GM10248 (cell line): ENCODE measurements at regions not wholly inside any gene's neighbourhood (a gene's known extent, or its start where the extent isn't known, plus 50 kb on each side); places are given as distances from the start of the nearest gene placed in this dataset.

Experiments
- CTCF ChIA-PET: fragments of 300-600 bp; sonication (Branson Sonifier 250); formaldehyde crosslinking; extraction: SDS; loops from one replicate; lab custom pipeline; 2021; ENCODE audit warnings: antibody characterized with exemption; lab: Yijun Ruan, JAX
- POLR2A ChIA-PET: fragments of 350-650 bp; sonication (Branson Sonifier 250); formaldehyde crosslinking; extraction: SDS; loops from one replicate; lab custom pipeline; 2020; ENCODE audit warnings: antibody characterized with exemption; lab: Yijun Ruan, JAX
- DNase-seq: peaks from one replicate; pipeline ENCODE4 v3.0.0; 2012; ENCODE audit errors: extremely low spot score
- CTCF ChIP-seq: IDR thresholded peaks from 2 replicates; pipeline ENCODE4 v1.5.1; 2012; ENCODE audit warnings: mild to moderate bottlenecking, low read depth; ENCODE audit errors: extremely low read depth, missing control alignments, control extremely low read depth

DNA sequence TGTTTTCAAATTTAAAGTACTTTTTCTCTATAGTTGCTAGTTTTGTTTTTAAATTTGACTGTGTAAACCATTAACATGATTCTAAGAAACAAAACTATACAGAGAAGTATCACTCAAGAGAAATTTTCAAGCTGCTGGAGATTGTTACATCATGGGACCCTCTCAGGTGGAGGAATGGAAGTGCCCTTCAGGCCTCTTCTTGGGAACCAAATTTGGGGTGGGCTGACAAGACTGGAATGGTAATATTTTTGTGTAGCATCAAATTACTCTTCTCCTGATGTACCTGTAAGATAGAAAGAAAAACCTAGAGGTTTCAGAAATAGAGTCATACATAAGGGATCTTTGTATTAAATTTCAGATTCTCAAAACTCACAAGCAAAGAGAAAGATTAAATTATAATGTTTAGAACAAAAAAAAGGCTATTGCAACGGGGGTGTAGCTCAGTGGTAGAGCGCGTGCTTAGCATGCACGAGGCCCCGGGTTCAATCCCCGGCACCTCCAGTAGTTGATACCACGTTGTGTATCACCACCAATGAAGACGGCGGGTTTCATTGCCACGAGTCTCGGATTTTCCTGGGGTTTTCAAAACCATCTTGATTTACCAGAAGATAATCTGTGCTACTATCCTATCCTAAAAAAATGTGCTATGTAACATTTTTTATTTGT lies 193.7 kb downstream of the GPX5 start:
- no peak for DNase-seq
- ChIA-PET POLR2A (no interaction called here), CTCF (interaction anchor here (1.5 kb wide), 1 partner anchor 9 kb away, joined by 4 read pairs; no protein-coding TSS in a partner anchor)
- no peak for TF ChIP-seq CTCF

DNA sequence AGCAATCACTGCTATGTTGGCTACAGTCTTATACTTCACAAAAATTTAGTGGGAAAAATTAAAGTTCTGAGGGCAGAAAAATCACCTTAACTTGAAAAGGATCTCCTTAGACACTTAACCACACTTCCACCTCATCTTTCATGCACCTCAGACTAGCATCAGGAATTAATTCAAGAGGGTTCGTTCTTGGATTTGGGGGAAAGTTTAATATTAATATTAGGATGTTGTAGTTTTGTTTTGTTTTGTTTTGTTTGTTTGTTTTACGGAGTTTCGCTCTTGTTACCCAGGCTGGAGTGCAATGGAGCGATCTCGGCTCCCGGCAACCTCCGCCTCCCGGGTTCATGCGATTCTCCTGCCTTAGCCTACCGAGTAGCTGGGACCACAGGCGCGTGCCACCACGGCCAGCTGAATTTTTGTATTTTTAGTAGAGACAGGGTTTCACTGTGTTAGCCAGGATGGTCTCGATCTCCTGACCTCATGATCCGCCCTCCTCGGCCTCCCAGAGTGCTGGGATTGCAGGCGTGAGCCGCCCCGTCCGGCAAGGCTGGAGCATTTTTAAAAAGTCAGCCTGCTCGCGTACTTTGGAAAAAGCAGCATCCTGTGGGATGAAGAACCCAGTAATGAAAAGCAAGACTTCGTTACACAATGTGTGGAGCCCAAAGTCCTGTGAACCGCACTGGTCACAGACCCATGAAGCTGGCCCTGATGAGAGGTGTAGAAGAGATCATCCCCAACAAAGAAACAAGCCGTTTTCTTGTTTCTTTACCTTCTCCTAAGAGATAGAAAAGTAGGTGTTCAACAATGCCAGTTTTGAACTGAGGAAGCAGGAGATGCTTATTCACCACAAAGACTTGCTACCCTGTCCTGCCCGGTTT lies 194.9 kb downstream of the GPX5 start:
- ChIA-PET POLR2A (no interaction called here), CTCF (no interaction called here)
- DNase-seq: no peak
- no peak for TF ChIP-seq CTCF

- no peak for DNase-seq
- ChIA-PET POLR2A (no interaction called here), CTCF (no interaction called here)
- TF ChIP-seq CTCF: no peak
Observed at GRCh38 chr6:28721372-28721771, 195.7 kb downstream of the GPX5 start.

DNA sequence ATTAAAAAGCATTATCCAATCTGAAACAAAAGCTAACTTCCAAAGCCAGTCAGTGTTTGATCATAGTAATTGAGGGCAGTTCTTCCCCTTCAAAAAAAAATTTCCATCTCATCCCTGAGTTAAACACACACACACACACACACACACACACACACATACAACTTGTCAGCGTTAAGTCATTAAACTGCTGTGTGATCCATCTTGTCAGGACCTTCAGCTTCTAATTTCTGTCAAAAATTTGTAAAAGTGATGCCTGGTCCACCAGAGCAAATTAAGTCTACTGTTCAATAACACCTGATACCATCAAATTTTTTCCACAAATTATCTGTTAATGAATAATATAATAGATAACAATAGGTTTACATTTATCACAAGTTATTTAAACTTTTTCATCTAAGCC lies 198.7 kb downstream of the GPX5 start:
- no peak for DNase-seq
- POLR2A ChIA-PET: no interaction called here
- CTCF ChIA-PET: interaction anchor here (1.0 kb wide), 1 partner anchor 9 kb away, joined by 3 read pairs; no protein-coding TSS in a partner anchor
- no peak for TF ChIP-seq CTCF

DNA sequence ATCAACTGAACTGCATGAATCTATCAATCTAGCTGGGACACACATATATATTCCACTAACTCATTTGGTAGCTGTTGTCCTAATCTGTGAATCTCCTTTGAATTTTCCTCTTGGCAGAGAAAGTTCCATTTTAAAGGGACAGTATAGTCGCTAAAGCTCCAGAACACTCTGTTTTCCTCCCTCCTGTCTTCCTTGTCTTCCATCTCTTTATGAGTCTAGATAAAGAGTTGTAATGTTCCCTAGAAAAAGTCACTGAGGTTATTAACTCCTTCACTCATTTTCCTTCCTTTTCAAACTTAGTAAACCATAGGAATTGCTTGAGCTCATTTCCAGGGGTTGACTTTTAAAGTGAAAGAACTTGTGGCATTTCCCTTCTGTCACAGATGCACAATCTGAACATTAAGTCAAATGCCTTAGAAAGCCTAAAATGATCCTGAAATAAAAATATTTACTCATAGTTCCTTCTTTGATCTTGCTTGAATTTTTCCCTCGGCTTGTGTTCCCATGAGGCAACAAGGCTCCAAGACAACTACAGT lies 198.4 kb downstream of the TRIM27 start:
- CTCF ChIA-PET: interaction anchor here (1.0 to 1.4 kb wide), 2 partner anchors 10 to 14 kb away, joined by 3 read pairs; no protein-coding TSS in a partner anchor

More for the DNA sequence above, 198.4 kb downstream of the TRIM27 start:
- TF ChIP-seq CTCF: no peak
- POLR2A ChIA-PET: interaction anchor here (0.7 kb wide), 1 partner anchor 1223 kb away, joined by 4 read pairs; no protein-coding TSS in a partner anchor
- no peak for DNase-seq
